Neural progenitor cell (in vitro differentiated cells): ENCODE measurements at regions not wholly inside any gene's neighbourhood (a gene's known extent, or its start where the extent isn't known, plus 50 kb on each side); places are given as distances from the start of the nearest gene placed in this dataset.

Experiments
- DNase-seq: peaks from one replicate; pipeline ENCODE4 v3.0.0-alpha.2; 2016; ENCODE audit warnings: low spot score
- H2AFZ ChIP-seq: fragments of 200-600 bp; sonication (generic); replicated peaks from 2 replicates; pipeline ENCODE4 v1.6.1; 2016; ENCODE audit warnings: antibody characterized with exemption
- H3F3A ChIP-seq: fragments of 200-600 bp; sonication (generic); 2 replicates; pipeline ENCODE4 v1.6.1; 2016; ENCODE audit warnings: antibody characterized with exemption, low read depth
- H3K27ac ChIP-seq: fragments of 200-600 bp; sonication (generic); 2 replicates; pipeline ENCODE4 v1.5.1; 2016; ENCODE audit warnings: mild to moderate bottlenecking
- H3K27me3 ChIP-seq: fragments of 200-600 bp; sonication (generic); 2 replicates; pipeline ENCODE4 v1.6.1; 2016; ENCODE audit warnings: mild to moderate bottlenecking, moderate library complexity
- H3K36me3 ChIP-seq: fragments of 200-600 bp; sonication (generic); 2 replicates; pipeline ENCODE4 v1.5.1; 2016
- H3K4me1 ChIP-seq: fragments of 200-600 bp; sonication (generic); 2 replicates; pipeline ENCODE4 v1.6.1; 2016; ENCODE audit warnings: mixed run types
- H3K4me2 ChIP-seq: fragments of 200-600 bp; sonication (generic); 2 replicates; pipeline ENCODE4 v1.6.1; 2016
- H3K4me3 ChIP-seq: fragments of 200-600 bp; sonication (generic); 2 replicates; pipeline ENCODE4 v1.5.1; 2016
- H3K79me2 ChIP-seq: fragments of 200-600 bp; sonication (generic); 2 replicates; pipeline ENCODE4 v1.6.1; 2016; ENCODE audit warnings: low read depth
- H3K9ac ChIP-seq: fragments of 200-600 bp; sonication (generic); 2 replicates; pipeline ENCODE4 v1.6.1; 2016
- H3K9me3 ChIP-seq: fragments of 200-600 bp; sonication (generic); 2 replicates; pipeline ENCODE4 v1.5.1; 2016; ENCODE audit warnings: low read depth
- H4K20me1 ChIP-seq: fragments of 200-600 bp; sonication (generic); 2 replicates; pipeline ENCODE4 v1.6.1; 2016; ENCODE audit warnings: low read depth
- H3K27ac Mint-ChIP-seq: 3 replicates; pipeline ENCODE4 v1.8.0; 2021; ENCODE audit warnings: mixed read lengths
- H3K27me3 Mint-ChIP-seq: 2 replicates; pipeline ENCODE4 v1.8.0; 2022; ENCODE audit warnings: low read depth, mild to moderate bottlenecking, inconsistent platforms, moderate library complexity, mixed read lengths; ENCODE audit not compliant: insufficient read depth
- H3K36me3 Mint-ChIP-seq: 3 replicates; pipeline ENCODE4 v1.8.0; 2021; ENCODE audit warnings: mixed read lengths
- H3K4me1 Mint-ChIP-seq: 3 replicates; pipeline ENCODE4 v1.8.0; 2021; ENCODE audit warnings: mixed read lengths
- H3K4me3 Mint-ChIP-seq: 3 replicates; pipeline ENCODE4 v1.8.0; 2021; ENCODE audit warnings: mild to moderate bottlenecking, moderate library complexity, mixed read lengths
- H3K9me3 Mint-ChIP-seq: 3 replicates; pipeline ENCODE4 v1.8.0; 2020; ENCODE audit warnings: mixed read lengths
- EZH2 ChIP-seq: fragments of 200-600 bp; sonication (generic); IDR thresholded peaks from 2 replicates; pipeline ENCODE4 v1.6.1; 2017; ENCODE audit warnings: antibody characterized with exemption, mild to moderate bottlenecking, moderate library complexity
- EZH2phosphoT487 ChIP-seq: fragments of 200-600 bp; sonication (generic); IDR thresholded peaks from 2 replicates; pipeline ENCODE4 v1.6.1; 2017; ENCODE audit warnings: antibody characterized with exemption
- TF ChIP-seq, protein P1 (sequence below): fragments of 200-600 bp; sonication (generic); IDR thresholded peaks from 2 replicates; pipeline ENCODE4 v1.5.1; 2017; ENCODE audit warnings: antibody characterized with exemption, mild to moderate bottlenecking

DNA sequence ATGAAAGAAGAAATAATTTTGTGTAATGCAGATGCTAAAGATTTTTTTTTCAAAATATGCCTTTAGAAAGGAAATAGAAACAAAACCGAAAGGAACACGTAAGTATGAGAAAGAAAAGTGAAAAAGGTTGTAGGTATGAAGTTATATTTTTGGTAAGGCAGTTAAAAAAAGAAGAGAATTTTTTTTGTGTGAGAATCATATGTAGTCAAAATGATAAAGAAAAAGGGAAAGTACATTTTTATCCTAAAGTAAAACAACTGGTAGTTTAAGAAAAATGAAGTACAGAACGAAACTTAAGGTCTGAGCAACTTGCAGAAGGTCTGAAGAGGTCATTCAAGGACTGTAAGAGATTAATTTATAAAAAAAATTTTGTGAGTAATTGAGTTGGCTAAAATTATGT lies 164.0 kb upstream of the TRAM1L1 start:
- TF ChIP-seq, protein P1, sequence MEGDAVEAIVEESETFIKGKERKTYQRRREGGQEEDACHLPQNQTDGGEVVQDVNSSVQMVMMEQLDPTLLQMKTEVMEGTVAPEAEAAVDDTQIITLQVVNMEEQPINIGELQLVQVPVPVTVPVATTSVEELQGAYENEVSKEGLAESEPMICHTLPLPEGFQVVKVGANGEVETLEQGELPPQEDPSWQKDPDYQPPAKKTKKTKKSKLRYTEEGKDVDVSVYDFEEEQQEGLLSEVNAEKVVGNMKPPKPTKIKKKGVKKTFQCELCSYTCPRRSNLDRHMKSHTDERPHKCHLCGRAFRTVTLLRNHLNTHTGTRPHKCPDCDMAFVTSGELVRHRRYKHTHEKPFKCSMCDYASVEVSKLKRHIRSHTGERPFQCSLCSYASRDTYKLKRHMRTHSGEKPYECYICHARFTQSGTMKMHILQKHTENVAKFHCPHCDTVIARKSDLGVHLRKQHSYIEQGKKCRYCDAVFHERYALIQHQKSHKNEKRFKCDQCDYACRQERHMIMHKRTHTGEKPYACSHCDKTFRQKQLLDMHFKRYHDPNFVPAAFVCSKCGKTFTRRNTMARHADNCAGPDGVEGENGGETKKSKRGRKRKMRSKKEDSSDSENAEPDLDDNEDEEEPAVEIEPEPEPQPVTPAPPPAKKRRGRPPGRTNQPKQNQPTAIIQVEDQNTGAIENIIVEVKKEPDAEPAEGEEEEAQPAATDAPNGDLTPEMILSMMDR: no peak
- TF ChIP-seq EZH2phosphoT487 (no peak), EZH2 (no peak)

DNA sequence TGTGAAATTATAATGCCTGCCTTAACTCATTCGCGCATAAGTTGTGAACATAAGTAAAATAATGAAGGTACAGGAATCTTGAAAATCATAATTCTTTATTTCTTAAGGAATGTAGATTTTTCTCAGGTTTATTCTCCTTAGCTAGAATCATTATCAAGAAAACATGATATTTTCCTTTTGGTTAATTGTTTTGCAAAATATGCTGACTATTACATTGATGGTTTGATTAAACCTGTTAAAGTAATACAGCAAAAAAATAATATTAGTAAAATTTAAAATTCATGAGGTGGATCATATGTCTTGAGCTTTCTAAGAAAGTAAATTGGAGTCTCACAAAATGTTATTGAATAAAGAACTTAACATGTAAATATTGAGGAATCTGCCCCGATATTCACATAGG lies 178.7 kb upstream of the TRAM1L1 start:
- H3F3A ChIP-seq: no peaks in the 10 kb centered on the region
- no peak overlapping the region for H3K4me3 ChIP-seq
- Mint-ChIP-seq H3K27me3 (no peaks in the 10 kb centered on the region), H3K36me3 (no peaks in the 10 kb centered on the region), H3K9me3 (no peaks in the 10 kb centered on the region), H3K4me1 (no peaks in the 10 kb centered on the region), H3K4me3 (no peak overlapping the region), H3K27ac (no peak overlapping the region)
- TF ChIP-seq EZH2: no peak
- TF ChIP-seq, protein P1: no peak
- no peak overlapping the region for H2AFZ ChIP-seq
- H3K79me2 ChIP-seq: no peaks in the 10 kb centered on the region
- H3K9me3 ChIP-seq: no peaks in the 10 kb centered on the region
- H4K20me1 ChIP-seq: no peaks in the 10 kb centered on the region
- H3K4me1 ChIP-seq: no peaks in the 10 kb centered on the region
- no peak overlapping the region for H3K27ac ChIP-seq
- no peak overlapping the region for H3K4me2 ChIP-seq
- no peak overlapping the region for H3K9ac ChIP-seq
- H3K36me3 ChIP-seq: no peaks in the 10 kb centered on the region
- DNase-seq: no peak
- no peaks in the 10 kb centered on the region for H3K27me3 ChIP-seq

More for the DNA sequence above, 164.0 kb upstream of the TRAM1L1 start:
- Histone ChIP-seq H3K4me1 (no peaks in the 10 kb centered on the region), H3K27ac (no peak overlapping the region), H3K79me2 (no peaks in the 10 kb centered on the region), H3F3A (no peaks in the 10 kb centered on the region), H4K20me1 (no peaks in the 10 kb centered on the region), H2AFZ (no peak overlapping the region), H3K9me3 (peaks cover 5% of the 10 kb centered on the region), H3K27me3 (no peaks in the 10 kb centered on the region), H3K9ac (no peak overlapping the region), H3K4me3 (no peak overlapping the region), H3K4me2 (no peak overlapping the region), H3K36me3 (no peaks in the 10 kb centered on the region)
- H3K4me1 Mint-ChIP-seq: no peaks in the 10 kb centered on the region
- H3K4me3 Mint-ChIP-seq: no peak overlapping the region
- H3K36me3 Mint-ChIP-seq: no peaks in the 10 kb centered on the region
- no peaks in the 10 kb centered on the region for H3K9me3 Mint-ChIP-seq
- DNase-seq: no peak
- H3K27ac Mint-ChIP-seq: no peak overlapping the region
- peaks cover 2% of the 10 kb centered on the region for H3K27me3 Mint-ChIP-seq

DNA sequence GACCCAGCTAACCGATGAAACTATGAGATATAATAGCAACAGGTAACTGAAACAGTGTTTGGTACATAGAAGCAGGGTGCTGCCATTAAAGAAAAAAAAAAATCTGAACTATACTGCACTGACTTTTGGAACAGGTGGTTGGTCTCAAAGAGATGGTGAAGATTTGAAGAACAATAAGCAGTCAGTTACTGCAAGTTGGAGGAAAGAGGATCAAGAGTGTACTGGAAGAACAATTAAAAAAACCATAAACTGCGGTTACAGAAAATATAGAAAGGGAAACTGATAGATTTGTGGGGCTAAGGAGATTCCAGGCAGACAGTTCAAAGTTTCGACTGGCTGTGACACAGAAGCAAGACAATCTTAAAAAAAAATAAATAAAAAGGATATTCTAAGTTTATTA lies 181.9 kb upstream of the TRAM1L1 start:
- Histone ChIP-seq H4K20me1 (no peaks in the 10 kb centered on the region), H3K4me3 (no peak overlapping the region), H3K4me2 (no peak overlapping the region), H3K27ac (no peak overlapping the region), H3K9ac (no peak overlapping the region), H3K36me3 (no peaks in the 10 kb centered on the region), H2AFZ (no peak overlapping the region), H3K79me2 (no peaks in the 10 kb centered on the region), H3K4me1 (no peaks in the 10 kb centered on the region), H3F3A (no peaks in the 10 kb centered on the region), H3K27me3 (no peaks in the 10 kb centered on the region), H3K9me3 (no peaks in the 10 kb centered on the region)
- H3K36me3 Mint-ChIP-seq: no peaks in the 10 kb centered on the region
- no peaks in the 10 kb centered on the region for H3K9me3 Mint-ChIP-seq
- H3K27me3 Mint-ChIP-seq: no peaks in the 10 kb centered on the region
- DNase-seq: no peak
- TF ChIP-seq EZH2phosphoT487 (no peak), EZH2 (no peak)
- TF ChIP-seq, protein P1: no peak
- H3K4me1 Mint-ChIP-seq: no peaks in the 10 kb centered on the region
- no peak overlapping the region for H3K4me3 Mint-ChIP-seq
- no peak overlapping the region for H3K27ac Mint-ChIP-seq

DNA sequence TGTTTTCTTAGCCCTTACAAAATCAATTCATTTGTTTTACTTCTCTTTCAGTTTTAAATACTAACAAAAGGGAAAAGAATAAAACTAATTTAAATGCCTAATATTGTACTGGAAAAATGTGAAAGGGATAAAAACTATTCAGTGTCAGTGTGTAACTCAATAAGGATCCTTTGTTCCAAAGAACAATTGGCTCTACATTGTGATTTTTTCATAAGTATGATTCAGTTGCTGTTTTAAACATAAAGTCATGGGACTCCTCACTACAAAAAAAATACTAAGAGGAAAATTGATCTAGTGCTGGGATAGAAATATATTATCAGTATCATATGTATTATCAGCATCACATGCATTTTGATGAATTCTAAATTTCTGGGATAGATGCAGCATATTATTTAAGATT lies 199.4 kb upstream of the TRAM1L1 start:
- Mint-ChIP-seq H3K27me3 (no peaks in the 10 kb centered on the region), H3K4me3 (no peak overlapping the region), H3K9me3 (no peaks in the 10 kb centered on the region), H3K27ac (no peak overlapping the region), H3K4me1 (no peaks in the 10 kb centered on the region), H3K36me3 (no peaks in the 10 kb centered on the region)
- H3K4me2 ChIP-seq: no peak overlapping the region
- H3K27me3 ChIP-seq: no peaks in the 10 kb centered on the region
- H4K20me1 ChIP-seq: no peaks in the 10 kb centered on the region
- H3K36me3 ChIP-seq: no peaks in the 10 kb centered on the region
- no peak overlapping the region for H3K27ac ChIP-seq
- no peaks in the 10 kb centered on the region for H3K9me3 ChIP-seq
- no peak overlapping the region for H2AFZ ChIP-seq
- no peak overlapping the region for H3K9ac ChIP-seq
- H3K4me3 ChIP-seq: no peak overlapping the region
- TF ChIP-seq EZH2 (no peak), EZH2phosphoT487 (no peak)
- TF ChIP-seq, protein P1: no peak
- H3K79me2 ChIP-seq: no peaks in the 10 kb centered on the region
- no peak for DNase-seq
- no peaks in the 10 kb centered on the region for H3K4me1 ChIP-seq
- no peaks in the 10 kb centered on the region for H3F3A ChIP-seq
